ENCODE measurements at regions not wholly inside any gene's neighbourhood (a gene's known extent, or its start where the extent isn't known, plus 50 kb on each side); places are given as distances from the start of the nearest gene placed in this dataset.

DNA sequence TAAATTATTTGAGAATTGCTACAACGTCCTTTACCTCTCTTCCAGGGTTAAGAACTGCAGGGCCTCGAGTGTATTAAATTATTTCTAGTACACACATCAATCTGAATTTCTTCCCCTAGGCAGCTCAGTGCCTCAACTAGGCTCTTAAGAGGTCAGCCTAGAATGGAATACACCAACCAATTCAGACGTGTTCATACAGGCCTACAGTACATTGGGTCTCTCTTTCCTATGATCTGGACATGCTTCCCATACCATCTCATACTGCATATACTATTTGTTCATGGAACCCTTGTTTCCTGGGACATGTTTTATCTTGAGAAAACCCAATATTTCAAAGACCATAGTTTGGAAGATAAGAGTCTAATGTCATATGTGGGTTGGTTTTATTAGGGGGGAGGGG lies 434.1 kb upstream of the WWC1 start:
- FAIRE-seq (no peak), ATAC-seq (no peak), DNase-seq (ENCODE audit: low spot score) (no peak)
- ChIA-PET CTCF (ENCODE audit: low intra/inter-chr PET ratio, low total read pairs) (no interaction called here), POLR2A (no interaction called here)
- in situ Hi-C loops (cut with HindIII; ENCODE audit: extremely low pct_ligation_motif_present, low pct_unique_long_range_greater_than_20kb) (no loop called here), intact Hi-C loops (cut with micrococcal nuclease; ENCODE audit: unreplicated experiment) (no loop called here)
- no TSS peak for BruUV-seq (replicated peaks)
- Histone ChIP-seq H3K36me3 (replicated peaks in 1 of 2; ENCODE audit: control insufficient read depth in 1 of 2, insufficient read depth in 2 of 2, low read length in 2 of 2) (no peaks in the 10 kb centered on the region), H3K4me2 (ENCODE audit: low read depth, low read length) (no peak overlapping the region), H3K27me3 (ENCODE audit: control insufficient read depth in 1 of 2, insufficient read depth in 2 of 2, low read length in 2 of 2) (no peaks in the 10 kb centered on the region), H2AFZ (ENCODE audit: low read length) (no peak overlapping the region), H3K79me2 (ENCODE audit: insufficient read depth, low read length) (no peaks in the 10 kb centered on the region), H3K9ac (ENCODE audit: insufficient read depth, low read depth, low read length) (no peak overlapping the region), H3K4me3 (replicated peaks in 1 of 3; ENCODE audit: insufficient read depth in 1 of 3, low read depth in 2 of 3, low read length in 3 of 3) (no peak overlapping the region), H3K9me3 (ENCODE audit: low read length) (no peaks in the 10 kb centered on the region), H3K27ac (ENCODE audit: extremely low read length, insufficient read depth, low read length) (no peak overlapping the region), H4K20me1 (ENCODE audit: insufficient read depth, low read length) (no peaks in the 10 kb centered on the region), H3K4me1 (ENCODE audit: insufficient read depth, low read length) (no peaks in the 10 kb centered on the region)
- WGBS (ENCODE audit: low lambda C conversion rate) = 9% methylated on average over 3 of the region's 3 CpGs
- TF ChIP-seq ZNF598 (CRISPR knock-in tag; IDR thresholded peaks at IDR 0.05; ENCODE audit: borderline replicate concordance) = no peak
- TF ChIP-seq ZNF7 (CRISPR knock-in tag; IDR thresholded peaks at IDR 0.05) = no peak
- TF ChIP-seq ETV6 (CRISPR knock-in tag; conservative IDR thresholded peaks at IDR 0.05) = no peak
- TF ChIP-seq, protein P1, sequence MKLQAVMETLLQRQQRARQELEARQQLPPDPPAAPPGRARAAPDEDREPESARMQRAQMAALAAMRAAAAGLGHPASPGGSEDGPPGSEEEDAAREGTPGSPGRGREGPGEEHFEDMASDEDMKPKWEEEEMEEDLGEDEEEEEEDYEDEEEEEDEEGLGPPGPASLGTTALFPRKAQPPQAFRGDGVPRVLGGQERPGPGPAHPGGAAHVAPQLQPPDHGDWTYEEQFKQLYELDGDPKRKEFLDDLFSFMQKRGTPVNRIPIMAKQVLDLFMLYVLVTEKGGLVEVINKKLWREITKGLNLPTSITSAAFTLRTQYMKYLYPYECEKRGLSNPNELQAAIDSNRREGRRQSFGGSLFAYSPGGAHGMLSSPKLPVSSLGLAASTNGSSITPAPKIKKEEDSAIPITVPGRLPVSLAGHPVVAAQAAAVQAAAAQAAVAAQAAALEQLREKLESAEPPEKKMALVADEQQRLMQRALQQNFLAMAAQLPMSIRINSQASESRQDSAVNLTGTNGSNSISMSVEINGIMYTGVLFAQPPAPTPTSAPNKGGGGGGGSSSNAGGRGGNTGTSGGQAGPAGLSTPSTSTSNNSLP (IDR thresholded peaks at IDR 0.05; ENCODE audit: low read depth, low read length) = no peak
- TF ChIP-seq EZH2 (conservative IDR thresholded peaks at IDR 0.05; ENCODE audit: low read depth, low read length) = no peak
- no peak for TF ChIP-seq SRSF9 (IDR thresholded peaks at IDR 0.05; ENCODE audit: borderline replicate concordance, insufficient read depth, low read depth, low read length, poor library complexity, severe bottlenecking)
- TF ChIP-seq, protein P2, sequence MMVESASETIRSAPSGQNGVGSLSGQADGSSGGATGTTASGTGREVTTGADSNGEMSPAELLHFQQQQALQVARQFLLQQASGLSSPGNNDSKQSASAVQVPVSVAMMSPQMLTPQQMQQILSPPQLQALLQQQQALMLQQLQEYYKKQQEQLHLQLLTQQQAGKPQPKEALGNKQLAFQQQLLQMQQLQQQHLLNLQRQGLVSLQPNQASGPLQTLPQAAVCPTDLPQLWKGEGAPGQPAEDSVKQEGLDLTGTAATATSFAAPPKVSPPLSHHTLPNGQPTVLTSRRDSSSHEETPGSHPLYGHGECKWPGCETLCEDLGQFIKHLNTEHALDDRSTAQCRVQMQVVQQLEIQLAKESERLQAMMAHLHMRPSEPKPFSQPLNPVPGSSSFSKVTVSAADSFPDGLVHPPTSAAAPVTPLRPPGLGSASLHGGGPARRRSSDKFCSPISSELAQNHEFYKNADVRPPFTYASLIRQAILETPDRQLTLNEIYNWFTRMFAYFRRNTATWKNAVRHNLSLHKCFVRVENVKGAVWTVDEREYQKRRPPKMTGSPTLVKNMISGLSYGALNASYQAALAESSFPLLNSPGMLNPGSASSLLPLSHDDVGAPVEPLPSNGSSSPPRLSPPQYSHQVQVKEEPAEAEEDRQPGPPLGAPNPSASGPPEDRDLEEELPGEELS (CRISPR knock-in tag; IDR thresholded peaks at IDR 0.05) = no peak
- TF ChIP-seq ZNF816 (CRISPR knock-in tag; IDR thresholded peaks at IDR 0.05; ENCODE audit: borderline replicate concordance) = no peak
- no peak for TF ChIP-seq HNF4A (CRISPR knock-in tag; IDR thresholded peaks at IDR 0.05)
- no peak for TF ChIP-seq CCAR2 (optimal IDR thresholded peaks at IDR 0.05; ENCODE audit: low read depth, low read length)
- TF ChIP-seq SRY (CRISPR knock-in tag; IDR thresholded peaks at IDR 0.05) = no peak
- no peak for TF ChIP-seq ZNF547 (CRISPR knock-in tag; IDR thresholded peaks at IDR 0.05)
- no peak for TF ChIP-seq ZNF496 (CRISPR knock-in tag; IDR thresholded peaks at IDR 0.05; ENCODE audit: insufficient replicate concordance)
- TF ChIP-seq ZFP36 (IDR thresholded peaks at IDR 0.05; ENCODE audit: borderline replicate concordance, low read depth, low read length, partially characterized antibody) = no peak
- TF ChIP-seq, protein P3, sequence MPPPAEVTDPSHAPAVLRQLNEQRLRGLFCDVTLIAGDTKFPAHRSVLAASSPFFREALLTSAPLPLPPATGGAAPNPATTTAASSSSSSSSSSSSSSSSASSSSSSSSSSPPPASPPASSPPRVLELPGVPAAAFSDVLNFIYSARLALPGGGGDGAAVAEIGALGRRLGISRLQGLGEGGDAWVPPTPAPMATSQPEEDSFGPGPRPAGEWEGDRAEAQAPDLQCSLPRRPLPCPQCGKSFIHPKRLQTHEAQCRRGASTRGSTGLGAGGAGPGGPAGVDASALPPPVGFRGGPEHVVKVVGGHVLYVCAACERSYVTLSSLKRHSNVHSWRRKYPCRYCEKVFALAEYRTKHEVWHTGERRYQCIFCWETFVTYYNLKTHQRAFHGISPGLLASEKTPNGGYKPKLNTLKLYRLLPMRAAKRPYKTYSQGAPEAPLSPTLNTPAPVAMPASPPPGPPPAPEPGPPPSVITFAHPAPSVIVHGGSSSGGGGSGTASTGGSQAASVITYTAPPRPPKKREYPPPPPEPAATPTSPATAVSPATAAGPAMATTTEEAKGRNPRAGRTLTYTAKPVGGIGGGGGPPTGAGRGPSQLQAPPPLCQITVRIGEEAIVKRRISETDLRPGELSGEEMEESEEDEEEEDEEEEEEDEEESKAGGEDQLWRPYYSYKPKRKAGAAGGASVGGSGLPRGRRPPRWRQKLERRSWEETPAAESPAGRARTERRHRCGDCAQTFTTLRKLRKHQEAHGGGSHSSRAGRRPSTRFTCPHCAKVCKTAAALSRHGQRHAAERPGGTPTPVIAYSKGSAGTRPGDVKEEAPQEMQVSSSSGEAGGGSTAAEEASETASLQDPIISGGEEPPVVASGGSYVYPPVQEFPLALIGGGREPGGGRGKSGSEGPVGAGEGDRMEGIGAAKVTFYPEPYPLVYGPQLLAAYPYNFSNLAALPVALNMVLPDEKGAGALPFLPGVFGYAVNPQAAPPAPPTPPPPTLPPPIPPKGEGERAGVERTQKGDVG (CRISPR knock-in tag; IDR thresholded peaks at IDR 0.05; ENCODE audit: borderline replicate concordance) = no peak
- no peak for TF ChIP-seq ZNF644 (CRISPR knock-in tag; IDR thresholded peaks at IDR 0.05; ENCODE audit: low read depth)
- no peak for TF ChIP-seq ZFP90 (CRISPR knock-in tag; IDR thresholded peaks at IDR 0.05; ENCODE audit: borderline replicate concordance)
- no peak for TF ChIP-seq ZNF670 (CRISPR knock-in tag; IDR thresholded peaks at IDR 0.05; ENCODE audit: borderline replicate concordance)
- no peak for TF ChIP-seq ZSCAN25 (CRISPR knock-in tag; IDR thresholded peaks at IDR 0.05)
- TF ChIP-seq FIP1L1 (IDR thresholded peaks at IDR 0.05; ENCODE audit: borderline replicate concordance, insufficient read depth, low read depth, low read length) = no peak
